GM10266 (cell line): ENCODE measurements at regions not wholly inside any gene's neighbourhood (a gene's known extent, or its start where the extent isn't known, plus 50 kb on each side); places are given as distances from the start of the nearest gene placed in this dataset.
"Not testable (repeated sequence)": the region's sequence is repeated elsewhere in the genome, so short reads cannot be mapped to it uniquely, and the experiment has no call there.

ENCODE experiments used
- DNase-seq: peaks from one replicate; pipeline ENCODE4 v3.0.0; 2012; ENCODE audit errors: extremely low spot score
- TF ChIP-seq, protein P1 (sequence below): IDR thresholded peaks from 2 replicates; pipeline ENCODE4 v1.5.1; 2012; ENCODE audit warnings: mild to moderate bottlenecking, low read depth; ENCODE audit not compliant: control insufficient read depth, insufficient read depth; ENCODE audit errors: missing control alignments

DNA sequence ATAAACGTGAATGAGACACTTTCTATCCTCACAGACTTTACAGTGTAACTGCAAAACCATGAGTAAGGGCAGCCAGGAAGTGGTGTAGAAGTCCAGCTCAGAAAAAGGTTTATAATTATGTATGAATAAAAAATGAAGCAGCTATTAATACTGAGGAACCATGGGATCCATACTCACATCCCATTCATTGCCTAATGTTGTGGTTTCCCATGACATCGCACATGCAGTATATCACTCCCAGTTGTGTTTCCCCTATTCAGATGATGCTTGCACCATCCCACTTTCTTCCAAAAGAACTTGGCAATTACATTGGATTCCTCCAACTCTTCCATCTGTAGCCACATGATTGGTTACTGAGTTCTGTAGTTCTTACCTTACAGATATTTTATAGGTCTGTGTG is 74.5 kb upstream of the SEMA3D start:
- DNase-seq, result no peak

DNA sequence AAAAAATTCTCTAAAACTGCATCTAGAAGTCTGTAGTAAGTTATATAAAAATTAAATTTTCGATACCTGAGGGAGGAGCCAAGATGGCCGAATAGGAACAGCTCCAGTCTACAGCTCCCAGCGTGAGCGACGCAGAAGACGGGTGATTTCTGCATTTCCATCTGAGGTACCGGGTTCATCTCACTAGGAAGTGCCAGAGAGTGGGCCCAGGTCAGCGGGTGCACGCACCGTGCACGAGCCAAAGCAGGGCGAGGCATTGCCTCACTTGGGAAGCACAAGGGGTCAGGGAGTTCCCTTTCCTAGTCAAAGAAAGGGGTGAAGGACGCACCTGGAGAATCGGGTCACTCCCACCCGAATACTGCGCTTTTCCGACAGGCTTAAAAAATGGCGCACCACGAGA is 62.9 kb upstream of the SEMA3D start:
- not testable (repeated sequence) for DNase-seq

More for the DNA sequence above, 74.5 kb upstream of the SEMA3D start:
- TF ChIP-seq, protein P1, sequence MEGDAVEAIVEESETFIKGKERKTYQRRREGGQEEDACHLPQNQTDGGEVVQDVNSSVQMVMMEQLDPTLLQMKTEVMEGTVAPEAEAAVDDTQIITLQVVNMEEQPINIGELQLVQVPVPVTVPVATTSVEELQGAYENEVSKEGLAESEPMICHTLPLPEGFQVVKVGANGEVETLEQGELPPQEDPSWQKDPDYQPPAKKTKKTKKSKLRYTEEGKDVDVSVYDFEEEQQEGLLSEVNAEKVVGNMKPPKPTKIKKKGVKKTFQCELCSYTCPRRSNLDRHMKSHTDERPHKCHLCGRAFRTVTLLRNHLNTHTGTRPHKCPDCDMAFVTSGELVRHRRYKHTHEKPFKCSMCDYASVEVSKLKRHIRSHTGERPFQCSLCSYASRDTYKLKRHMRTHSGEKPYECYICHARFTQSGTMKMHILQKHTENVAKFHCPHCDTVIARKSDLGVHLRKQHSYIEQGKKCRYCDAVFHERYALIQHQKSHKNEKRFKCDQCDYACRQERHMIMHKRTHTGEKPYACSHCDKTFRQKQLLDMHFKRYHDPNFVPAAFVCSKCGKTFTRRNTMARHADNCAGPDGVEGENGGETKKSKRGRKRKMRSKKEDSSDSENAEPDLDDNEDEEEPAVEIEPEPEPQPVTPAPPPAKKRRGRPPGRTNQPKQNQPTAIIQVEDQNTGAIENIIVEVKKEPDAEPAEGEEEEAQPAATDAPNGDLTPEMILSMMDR, result no peak

DNA sequence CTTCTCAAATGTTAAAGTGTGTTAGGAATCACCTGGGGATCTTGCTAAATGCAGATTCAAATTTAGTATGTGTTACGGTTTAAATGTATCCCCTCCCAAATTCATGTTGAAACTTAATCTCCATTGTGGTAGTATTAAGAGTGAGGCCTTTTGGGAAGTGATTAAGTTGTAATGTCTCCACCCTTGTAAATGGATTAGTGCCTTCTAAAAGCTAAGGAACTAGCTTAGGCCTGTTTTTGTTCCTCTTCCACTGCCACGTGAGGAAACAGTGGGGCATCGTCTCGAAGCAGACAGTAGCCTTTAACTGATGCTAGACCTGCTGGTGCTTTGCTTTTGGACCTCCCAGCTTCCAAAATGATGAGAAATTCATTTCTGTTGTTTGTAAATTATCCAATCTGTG is 52.3 kb upstream of the SEMA3D start:
- TF ChIP-seq, protein P1, result no peak
- DNase-seq, result no peak

DNA sequence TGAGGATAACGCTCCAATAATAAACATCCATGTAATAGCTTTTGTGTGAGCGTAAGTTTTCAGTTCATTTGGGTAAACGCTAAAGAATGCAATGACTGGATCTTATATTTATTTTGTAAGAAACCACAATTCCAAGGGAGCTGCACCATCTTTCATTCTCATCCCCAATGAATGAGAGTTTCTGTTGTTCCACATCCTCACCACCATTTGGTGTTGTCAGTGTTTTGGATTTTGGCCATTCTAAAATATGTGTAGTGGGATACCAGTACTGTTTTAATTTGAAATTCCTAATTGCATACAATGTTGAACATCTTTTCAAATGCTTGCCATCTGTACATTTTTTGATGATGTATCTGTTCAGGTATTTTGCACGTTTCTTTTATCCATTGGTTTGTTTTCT is 50.9 kb upstream of the SEMA3D start:
- TF ChIP-seq, protein P1, result no peak
- no peak for DNase-seq
